Prostate gland (tissue), 2 donors: ENCODE measurements at regions not wholly inside any gene's neighbourhood (a gene's known extent, or its start where the extent isn't known, plus 50 kb on each side); places are given as distances from the start of the nearest gene placed in this dataset.

Experiments
- CTCF ChIP-seq, 4 experiments: fragments of 200-600 bp in 2 of 4; fragments of 450-650 bp in 2 of 4; sonication (generic) in 2 of 4; IDR thresholded peaks; 1 replicate in 3 of 4; 2 replicates in 1 of 4; pipeline ENCODE4 v1.5.1; 2016 to 2019; ENCODE audit warnings: antibody characterized with exemption in 4 of 4, mild to moderate bottlenecking in 2 of 4, moderate library complexity in 2 of 4
- POLR2A ChIP-seq: fragments of 450-650 bp; IDR thresholded peaks from one replicate; pipeline ENCODE4 v1.6.1; 2016; ENCODE audit warnings: antibody characterized with exemption, mild to moderate bottlenecking

- no peak for TF ChIP-seq POLR2A
- TF ChIP-seq CTCF (IDR thresholded peaks at IDR 0.05): no peak
Observed at GRCh38 chr20:16626849-16627248, 53.6 kb upstream of the KIF16B start.
